Mesenteric fat pad (tissue), 1 donor: ENCODE measurements at regions not wholly inside any gene's neighbourhood (a gene's known extent, or its start where the extent isn't known, plus 50 kb on each side); places are given as distances from the start of the nearest gene placed in this dataset.
A peak's percentile ranks its signal among the peaks of the same experiment; 100 is the strongest.

Experiments used
- DNase-seq: peaks from one replicate; pipeline ENCODE4 v3.0.0-alpha.2; 2020; ENCODE audit warnings: low spot score
- donor health status: DM: yes; HTN: yes; CAD: no.

DNA sequence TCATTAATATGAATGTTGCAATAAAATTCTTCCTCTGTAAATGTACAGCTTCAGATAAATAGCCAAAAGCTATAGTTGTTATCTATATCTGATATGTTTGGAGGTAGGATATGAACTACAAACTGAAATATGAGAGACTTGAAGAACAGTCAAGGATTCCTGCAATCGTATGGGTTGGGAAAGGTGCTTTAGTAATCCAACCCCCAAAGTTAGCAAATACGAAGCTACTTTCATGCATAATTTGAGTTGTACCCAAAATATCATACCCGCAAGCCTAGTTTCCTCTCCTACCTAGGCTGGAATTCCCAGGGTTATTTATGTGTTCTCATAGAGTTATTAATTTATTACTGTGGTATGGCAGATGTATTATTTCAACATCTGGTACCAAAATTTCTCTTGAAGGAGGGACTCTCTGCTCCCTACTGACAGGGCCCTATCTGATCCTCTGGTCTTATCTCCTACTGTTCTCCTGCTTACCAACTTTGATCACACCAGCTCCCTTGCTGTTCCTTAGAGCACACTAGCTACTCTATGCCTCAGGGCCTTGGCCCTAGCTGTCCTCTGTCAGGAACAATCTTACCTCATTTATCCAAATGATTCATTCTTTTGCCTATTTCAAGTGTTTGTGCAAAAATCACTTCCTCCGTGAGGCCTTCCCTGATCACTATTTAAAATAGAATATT is 140.4 kb upstream of the CCDC54 start:
- DNase-seq: no peak

DNA sequence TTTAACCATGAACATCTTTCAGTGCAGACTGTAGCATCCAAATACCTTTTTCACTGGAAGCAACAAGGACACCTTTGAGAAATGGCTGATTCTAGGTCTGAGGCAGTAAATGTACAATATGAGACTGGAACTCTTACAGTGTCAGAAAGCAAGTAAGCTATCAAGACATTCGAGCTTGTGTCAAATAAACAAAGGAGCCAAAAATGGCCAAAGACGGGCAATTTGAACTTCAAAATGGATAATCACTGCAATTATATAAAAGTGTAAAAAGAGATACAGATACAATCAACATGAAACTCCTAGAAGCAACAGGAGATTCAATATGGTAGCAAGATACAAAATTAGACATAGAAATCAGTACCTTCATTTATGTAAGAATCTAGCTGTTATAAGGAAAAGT is 138.5 kb upstream of the CCDC54 start:
- DNase-seq: no peak

GRCh38 chr3:107239703-107240102 is 137.5 kb upstream of the CCDC54 start:
- DNase-seq: no peak

DNA sequence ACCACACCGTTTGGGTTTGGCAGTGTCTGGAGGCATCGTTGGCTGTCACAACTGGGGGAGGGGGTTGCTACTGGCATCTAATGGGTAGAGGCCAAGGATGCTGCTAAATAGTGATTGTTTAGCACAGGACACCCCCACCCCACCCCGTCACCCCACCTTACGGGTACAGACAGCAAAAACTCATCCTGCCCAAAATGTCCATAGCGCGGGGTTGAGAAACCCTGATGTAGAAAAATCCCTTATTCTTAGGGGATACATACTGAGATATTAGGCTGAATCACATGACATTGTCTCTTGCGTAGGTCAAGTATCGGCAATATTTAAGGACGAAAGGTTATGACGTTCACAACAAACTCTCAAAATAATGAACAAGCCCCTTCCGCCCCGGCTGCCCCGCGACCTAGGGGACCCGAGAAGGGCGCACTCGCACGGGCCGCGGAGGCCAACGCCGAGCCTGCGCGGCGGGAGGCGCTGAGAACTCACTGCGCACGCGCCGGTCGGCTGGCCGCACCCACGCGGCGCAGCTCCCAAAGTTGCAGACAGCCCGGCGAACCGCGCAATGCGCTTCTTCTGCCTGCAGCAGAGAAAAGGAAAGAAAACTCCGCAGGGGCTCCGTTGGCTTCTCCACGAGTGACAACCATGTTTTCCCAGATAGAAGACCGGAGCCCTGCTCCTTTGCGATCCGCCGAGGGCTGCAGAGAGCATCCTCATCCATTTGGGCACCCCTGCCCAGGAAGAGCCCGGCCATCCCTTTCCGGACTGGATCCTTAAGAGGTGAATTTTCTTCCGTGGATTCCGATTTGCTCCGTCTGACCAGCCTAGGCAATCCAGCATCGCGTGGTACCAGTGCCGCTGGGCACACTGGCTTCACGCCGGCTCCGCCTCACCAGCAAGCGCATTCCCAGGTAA is 136.8 kb upstream of the CCDC54 start:
- DNase-seq: peak; percentile 93

GRCh38 chr3:107241217-107241616 is 136.0 kb upstream of the CCDC54 start:
- DNase-seq: no peak

DNA sequence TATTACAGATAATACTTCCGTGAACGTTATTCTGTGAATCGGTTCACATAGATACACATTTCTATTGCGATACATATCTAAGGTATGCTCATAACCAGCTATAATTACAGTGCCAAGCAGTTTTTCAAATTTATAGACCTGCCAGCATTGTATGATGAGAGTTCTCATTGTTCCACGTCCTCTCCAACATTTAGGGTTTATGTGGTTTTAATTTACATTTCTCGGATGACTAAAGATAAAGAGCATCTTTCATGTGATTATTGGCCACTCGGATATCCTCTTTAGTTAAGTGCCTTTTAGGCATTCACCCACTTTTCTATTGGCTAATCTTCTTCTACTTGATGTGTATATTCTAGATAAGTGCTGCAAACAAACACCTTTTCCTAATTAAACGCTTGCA is 134.7 kb upstream of the CCDC54 start:
- DNase-seq: no peak

DNA sequence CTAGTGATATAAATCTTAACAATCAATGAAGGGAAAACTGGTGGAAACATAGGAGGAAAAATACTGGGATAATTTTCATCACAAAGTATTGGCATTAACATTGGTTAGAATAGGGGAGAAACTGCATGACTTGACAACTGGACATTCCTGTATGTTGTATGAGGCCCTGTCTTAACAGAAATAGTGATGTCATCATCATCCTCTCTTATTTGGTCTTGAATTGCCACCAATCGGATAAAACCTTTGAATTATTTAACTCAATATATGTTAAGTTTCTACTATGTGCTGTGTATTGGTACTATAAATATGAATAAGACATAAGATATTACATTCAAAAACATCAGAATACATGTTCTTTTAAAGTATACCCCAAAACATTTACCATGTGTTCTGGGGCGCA is 130.1 kb upstream of the CCDC54 start:
- DNase-seq: no peak

GRCh38 chr3:107249132-107249531 is 128.1 kb upstream of the CCDC54 start:
- no peak for DNase-seq

DNA sequence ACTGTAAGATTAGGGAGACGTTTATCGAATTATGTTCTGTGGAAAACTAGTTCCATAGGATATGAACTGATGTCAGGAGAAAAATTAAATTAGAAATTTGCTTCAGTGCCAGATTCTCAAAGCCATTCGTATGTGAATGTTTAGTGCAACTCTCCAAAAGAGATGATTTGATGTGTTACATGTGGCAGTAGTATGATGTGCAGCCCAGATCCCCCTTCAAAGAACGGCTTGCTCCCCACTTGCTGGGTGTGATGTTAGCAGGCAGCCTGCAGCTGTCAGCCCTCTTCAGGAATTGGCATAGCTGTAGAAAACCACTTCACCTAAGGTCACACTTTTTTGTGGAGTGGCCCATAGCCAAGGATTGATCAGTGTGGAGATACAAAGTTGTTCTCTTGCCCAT is 127.0 kb upstream of the CCDC54 start:
- DNase-seq: no peak

- DNase-seq: no peak
These were observed 125.4 kb upstream of the CCDC54 start for GRCh38 chr3:107251819-107252218.

DNA sequence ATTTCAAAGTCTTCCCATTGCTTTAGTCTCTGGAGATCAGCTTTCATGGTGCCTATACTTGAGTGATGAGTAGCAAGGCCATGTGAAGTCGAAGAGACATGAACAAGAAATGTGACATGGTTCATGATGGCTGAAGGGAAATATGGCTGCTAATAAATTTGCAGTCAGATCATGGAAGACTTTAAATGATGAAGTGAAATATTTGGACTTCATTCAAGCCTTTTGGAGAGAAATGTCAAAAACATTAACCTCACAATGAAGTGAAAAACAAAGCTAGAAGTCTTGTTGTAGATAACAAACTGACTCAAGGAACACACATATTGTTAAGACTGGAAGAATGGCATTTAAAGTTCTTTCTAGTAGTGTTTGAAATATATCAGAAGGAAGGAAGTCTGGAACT is 120.3 kb upstream of the CCDC54 start:
- no peak for DNase-seq

- no peak for DNase-seq
These were observed 118.9 kb upstream of the CCDC54 start for GRCh38 chr3:107258300-107258699.

- no peak for DNase-seq
These were observed 117.0 kb upstream of the CCDC54 start for GRCh38 chr3:107260207-107260606.

DNA sequence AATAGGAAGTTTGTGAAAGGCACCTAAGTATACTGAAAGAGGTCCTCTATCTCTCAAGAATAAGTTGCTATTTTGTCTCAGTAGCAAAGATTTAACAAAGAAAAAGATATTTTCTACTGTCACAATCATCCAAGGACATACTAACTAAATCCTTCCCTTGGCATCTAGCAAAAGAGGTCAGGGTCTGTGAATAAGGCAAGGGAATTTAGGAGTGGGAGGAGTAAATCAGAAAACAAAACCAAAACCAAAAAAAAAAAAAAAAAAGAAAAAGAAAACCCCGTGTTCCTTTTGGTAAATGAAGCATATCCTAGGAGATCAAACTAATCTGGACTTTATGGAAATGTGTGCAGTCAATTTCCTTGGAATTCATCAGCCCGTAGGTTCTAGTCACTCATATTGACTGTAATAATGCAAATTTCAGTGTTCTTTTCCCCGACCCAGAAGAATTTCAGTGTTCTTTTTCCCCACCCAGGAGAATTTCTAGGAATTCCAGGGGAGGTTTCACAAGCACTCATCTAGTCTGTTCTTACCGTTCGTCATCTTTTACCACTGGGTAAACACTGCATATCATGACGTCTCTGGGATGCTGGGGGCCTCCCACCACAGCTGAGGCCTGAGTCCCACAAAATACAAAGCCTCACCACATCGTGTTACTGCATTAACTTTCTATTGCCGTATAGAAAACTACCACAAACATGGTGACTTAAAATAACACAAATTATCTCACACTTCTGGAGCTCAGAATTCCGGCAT is 113.8 kb upstream of the CCDC54 start:
- DNase-seq: no peak

GRCh38 chr3:107264888-107265287 is 112.4 kb upstream of the CCDC54 start:
- DNase-seq: no peak

DNA sequence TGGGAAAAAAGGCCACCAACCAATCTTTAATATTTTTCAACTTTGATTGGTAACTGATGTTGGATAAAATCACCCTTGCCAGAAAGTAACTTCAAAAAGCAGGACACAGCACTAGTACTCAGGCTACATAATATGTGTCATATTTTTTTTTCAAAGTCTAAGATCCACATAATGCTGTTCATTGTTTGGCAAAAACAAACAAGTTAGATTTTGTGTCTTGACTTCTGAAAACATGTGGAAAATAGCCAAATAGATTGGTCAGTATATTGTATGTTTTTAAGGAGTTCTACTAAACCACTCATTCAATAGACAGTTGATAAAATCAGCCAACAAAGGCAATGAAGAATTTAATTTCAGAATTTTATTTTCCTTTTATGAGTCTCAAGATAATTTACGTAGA is 111.7 kb upstream of the CCDC54 start:
- DNase-seq: no peak

- no peak for DNase-seq
These were observed 108.8 kb upstream of the CCDC54 start for GRCh38 chr3:107268469-107268868.

- no peak for DNase-seq
These were observed 108.1 kb upstream of the CCDC54 start for GRCh38 chr3:107269136-107269535.

DNA sequence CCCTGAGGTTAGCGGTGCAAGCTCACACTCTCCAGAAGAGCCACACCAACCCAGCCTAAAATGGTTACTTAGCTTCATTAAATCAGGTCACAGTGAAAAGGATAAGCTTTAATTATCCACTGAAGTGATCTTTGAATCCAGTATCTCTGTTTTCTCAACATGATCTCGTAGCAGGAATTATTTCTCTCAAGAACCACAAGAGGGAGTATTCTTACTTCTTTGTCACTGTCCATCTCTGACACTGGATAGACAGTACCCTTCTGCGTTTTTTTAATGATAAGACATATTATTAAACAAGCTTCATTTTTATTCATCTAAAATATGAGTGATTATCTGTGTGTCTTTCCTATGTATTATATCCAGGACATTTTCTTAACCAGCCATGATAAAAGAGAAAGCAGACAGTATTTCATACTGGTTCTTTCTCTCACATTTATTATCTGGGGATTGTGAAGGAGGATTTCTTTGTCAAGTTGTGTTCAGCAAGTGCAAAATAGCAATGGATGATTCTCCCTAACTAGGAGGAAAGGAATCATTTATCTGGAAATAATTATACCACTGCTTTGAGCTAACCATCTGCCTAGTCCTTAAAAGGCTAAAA is 105.4 kb upstream of the CCDC54 start:
- DNase-seq: no peak

DNA sequence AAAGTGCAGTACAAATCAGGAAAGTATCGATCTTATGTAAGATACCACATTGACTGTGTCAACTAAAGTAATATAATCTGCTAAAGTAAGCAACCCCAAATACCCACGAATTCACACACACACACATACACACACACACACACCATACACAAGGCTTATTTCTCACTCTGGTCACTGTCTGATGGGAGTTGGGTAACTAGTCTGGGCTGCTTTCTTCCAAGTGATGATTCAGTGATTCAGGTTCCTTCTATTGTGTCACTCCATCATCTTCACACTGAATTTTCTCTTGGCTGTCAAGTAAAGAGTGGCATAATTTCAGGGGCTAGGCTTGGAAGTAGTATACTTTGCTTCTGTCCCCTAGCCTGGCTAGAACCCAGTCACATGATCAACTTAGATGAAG is 104.8 kb upstream of the CCDC54 start:
- DNase-seq: no peak

DNA sequence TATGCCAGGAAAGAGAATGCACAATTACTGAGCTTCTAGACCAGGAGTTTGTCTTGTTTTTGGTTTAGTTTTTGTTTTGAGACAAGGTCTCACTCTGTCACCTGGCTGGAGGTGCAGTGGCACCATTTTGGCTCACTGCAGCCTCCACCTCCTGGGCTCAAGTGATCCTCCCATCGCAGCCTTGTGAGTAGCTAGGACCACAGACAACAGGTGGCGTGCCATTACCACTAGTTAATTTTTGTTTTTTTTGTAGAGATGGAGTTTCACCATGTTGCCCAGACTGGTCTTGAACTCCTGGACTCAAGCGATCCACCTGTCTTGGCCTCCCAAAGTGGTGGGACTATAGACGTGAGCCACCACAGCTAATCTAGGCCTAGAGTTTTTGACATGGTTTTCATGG is 104.4 kb upstream of the CCDC54 start:
- no peak for DNase-seq

DNA sequence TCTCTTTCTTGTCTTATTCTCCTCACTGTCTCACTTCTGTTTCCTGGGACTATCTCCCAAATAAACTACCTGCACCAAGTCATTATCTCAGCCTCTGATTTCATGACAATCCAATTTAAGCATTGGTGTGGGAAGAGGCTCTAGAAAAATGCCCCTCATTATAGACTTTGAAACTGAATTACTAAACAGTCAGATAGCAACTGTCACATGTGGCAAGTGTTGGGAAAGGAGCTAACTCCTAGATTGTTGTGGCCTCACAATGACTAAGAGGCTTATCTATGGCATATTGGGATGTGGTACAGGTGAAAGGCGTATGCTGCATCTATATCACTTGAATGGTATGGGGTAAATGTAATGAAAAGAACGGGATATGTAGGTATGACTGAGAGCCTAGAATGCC is 103.5 kb upstream of the CCDC54 start:
- DNase-seq: no peak
